ENCODE measurements at regions not wholly inside any gene's neighbourhood (a gene's known extent, or its start where the extent isn't known, plus 50 kb on each side); places are given as distances from the start of the nearest gene placed in this dataset.

DNA sequence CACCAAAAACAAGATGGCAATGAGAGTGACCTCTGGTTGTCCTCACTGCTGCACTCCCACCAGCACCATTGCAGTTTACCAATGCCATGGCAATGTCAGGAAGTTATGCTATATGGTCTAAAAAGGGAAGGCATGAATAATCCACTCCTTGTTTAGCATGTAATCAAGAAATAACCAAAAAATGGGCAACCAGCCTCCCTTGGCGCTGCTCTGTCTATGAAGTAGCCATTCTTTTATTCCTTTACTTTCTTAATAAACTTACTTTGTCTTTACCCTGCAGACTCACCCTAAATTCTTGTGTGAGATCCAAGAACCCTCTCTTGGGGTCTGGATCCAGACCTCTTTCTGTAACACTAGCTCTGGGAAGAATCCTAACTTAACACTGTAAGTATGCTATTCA is 127.4 kb upstream of the IFNE start:
- TF ChIP-seq CTCF (conservative IDR thresholded peaks at IDR 0.05; ENCODE audit: low read depth, low read length) (no peak), EZH2 (IDR thresholded peaks at IDR 0.05; ENCODE audit: low read length, unreplicated experiment) (no peak), EZH2phosphoT487 (IDR thresholded peaks at IDR 0.05; ENCODE audit: borderline replicate concordance, low read length) (no peak)

Measured in PC-3 (cell line).